Kidney (tissue), 13 donors: ENCODE measurements at regions not wholly inside any gene's neighbourhood (a gene's known extent, or its start where the extent isn't known, plus 50 kb on each side); places are given as distances from the start of the nearest gene placed in this dataset.
A peak's percentile ranks its signal among the peaks of the same experiment; 100 is the strongest.

Source experiments
- DNase-seq, 5 donors: peaks; one replicate each; pipeline ENCODE4 v3.0.0-alpha.2; 2013 to 2020
- FAIRE-seq: peaks from 2 replicates; lab custom pipeline; 2012; peaks lifted over from hg19 to GRCh38; lab: Jason Lieb, UNC
- H3K27ac ChIP-seq, 2 donors: one replicate each; pipeline ENCODE4 v1.7.0; 2013; ENCODE audit warnings: low read depth in 2 of 2, low read length in 2 of 2, inconsistent platforms in 1 of 2
- H3K27me3 ChIP-seq: one replicate; pipeline ENCODE4 v1.7.1; 2013; ENCODE audit warnings: low read length, inconsistent platforms; ENCODE audit not compliant: control insufficient read depth, insufficient read depth
- H3K36me3 ChIP-seq, 3 donors: one replicate each; pipeline versions ENCODE4 v1.7.0 to v1.7.1; 2013; ENCODE audit warnings: low read length in 3 of 3, control low read depth in 1 of 3, inconsistent platforms in 1 of 3; ENCODE audit not compliant: insufficient read depth in 3 of 3, control insufficient read depth in 2 of 3
- H3K4me1 ChIP-seq, 3 donors: one replicate each; pipeline versions ENCODE4 v1.7.0 to v1.7.1; 2013; ENCODE audit warnings: low read length in 3 of 3, inconsistent platforms in 1 of 3, low read depth in 1 of 3; ENCODE audit not compliant: control insufficient read depth in 2 of 3, insufficient read depth in 2 of 3
- H3K4me3 ChIP-seq, 3 donors: one replicate each; pipeline versions ENCODE4 v1.7.0 to v1.8.1; 2013; ENCODE audit warnings: low read length in 3 of 3, control low read depth in 1 of 3, inconsistent platforms in 1 of 3
- H3K9ac ChIP-seq, 3 donors: one replicate each; pipeline versions ENCODE4 v1.7.0 to v1.7.1; 2013; ENCODE audit warnings: low read length in 3 of 3, control low read depth in 1 of 3, inconsistent platforms in 1 of 3
- H3K9me3 ChIP-seq, 3 donors: one replicate each; pipeline versions ENCODE4 v1.7.0 to v1.7.1; 2013; ENCODE audit warnings: low read length in 3 of 3, control low read depth in 1 of 3, inconsistent platforms in 1 of 3; ENCODE audit not compliant: control insufficient read depth in 2 of 3, insufficient read depth in 1 of 3
- CTCF ChIP-seq: IDR thresholded peaks from 3 replicates; pipeline ENCODE4 v1.5.1; 2012; ENCODE audit warnings: mild to moderate bottlenecking, moderate library complexity, borderline replicate concordance; ENCODE audit not compliant: insufficient read depth; ENCODE audit errors: extremely low read depth
- intact Hi-C: fragments of 100-400 bp; cut with DNase I; formaldehyde crosslinking; loops from one replicate; pipeline ENCODE4 v1.11.1; 2022
- donor health status: control.
- donor health status: control.
- donor health status: control.
- donor health status: control.
- donor health status: control.
- donor health status: DM: yes; HTN: yes; CAD: no.
- donor health status: Normal renal cell carcinoma (clear cell type).

GRCh38 chr3:187567661-187568121, 102.5 kb downstream of the SST start:
- Histone ChIP-seq H3K9me3 (no peaks in the 10 kb centered on the region), H3K4me1 (peaks cover 2 to 23% (median 19%) of the 10 kb centered on the region in 3 donors), H3K27ac (peak overlapping the region; percentile 37 to 45), H3K27me3 (no peaks in the 10 kb centered on the region), H3K36me3 (no peaks in the 10 kb centered on the region), H3K9ac (no peak overlapping the region), H3K4me3 (peak overlapping the region in 1 of 3 donors; percentile 18)
- DNase-seq = peak in 2 of 5 donors; percentile 43 to 61
- intact Hi-C loops = no loop called here
- TF ChIP-seq CTCF = no peak
- FAIRE-seq = peak; percentile 92

- Histone ChIP-seq H3K9ac (no peak overlapping the region), H3K4me1 (peaks cover 2 to 23% (median 19%) of the 10 kb centered on the region in 3 donors), H3K9me3 (no peaks in the 10 kb centered on the region), H3K4me3 (no peak overlapping the region), H3K27me3 (no peaks in the 10 kb centered on the region), H3K27ac (peak overlapping the region in 1 of 2 donors; percentile 29), H3K36me3 (no peaks in the 10 kb centered on the region)
- no peak for DNase-seq
- TF ChIP-seq CTCF = no peak
- no peak for FAIRE-seq
- intact Hi-C loops = no loop called here
Observed at GRCh38 chr3:187567021-187567420, 103.2 kb downstream of the SST start.

GRCh38 chr3:187565701-187566100, 104.5 kb downstream of the SST start:
- TF ChIP-seq CTCF = no peak
- H3K36me3 ChIP-seq = no peaks in the 10 kb centered on the region
- no peak for FAIRE-seq
- peaks cover 2 to 23% (median 19%) of the 10 kb centered on the region in 3 donors for H3K4me1 ChIP-seq
- no peaks in the 10 kb centered on the region for H3K27me3 ChIP-seq
- no peak overlapping the region for H3K27ac ChIP-seq
- intact Hi-C loops = no loop called here
- H3K9me3 ChIP-seq = no peaks in the 10 kb centered on the region
- no peak overlapping the region for H3K9ac ChIP-seq
- H3K4me3 ChIP-seq = no peak overlapping the region
- DNase-seq = no peak

GRCh38 chr3:187558990-187559389, 111.2 kb downstream of the SST start:
- TF ChIP-seq CTCF = no peak
- Histone ChIP-seq H3K27me3 (no peaks in the 10 kb centered on the region), H3K36me3 (no peaks in the 10 kb centered on the region), H3K9me3 (no peaks in the 10 kb centered on the region), H3K27ac (no peak overlapping the region), H3K4me3 (no peak overlapping the region), H3K4me1 (no peaks in the 10 kb centered on the region), H3K9ac (no peak overlapping the region)
- intact Hi-C loops = no loop called here
- DNase-seq = no peak
- FAIRE-seq = no peak
